PC-9 (cell line): ENCODE measurements at regions not wholly inside any gene's neighbourhood (a gene's known extent, or its start where the extent isn't known, plus 50 kb on each side); places are given as distances from the start of the nearest gene placed in this dataset.

Experiments
- CTCF ChIP-seq: fragments of 200-600 bp; sonication (generic); conservative IDR thresholded peaks from 2 replicates; pipeline ENCODE4 v1.6.1; 2017; ENCODE audit warnings: mixed run types, antibody characterized with exemption, mild to moderate bottlenecking, moderate library complexity
- EZH2 ChIP-seq: fragments of 200-600 bp; sonication (generic); IDR thresholded peaks from 2 replicates; pipeline ENCODE4 v1.8.0; 2017; ENCODE audit warnings: antibody characterized with exemption, low read depth

- TF ChIP-seq CTCF (no peak), EZH2 (no peak)
Observed at GRCh38 chr18:53739700-53740099, 484.8 kb downstream of the MBD2 start.
